ENCODE measurements at regions not wholly inside any gene's neighbourhood (a gene's known extent, or its start where the extent isn't known, plus 50 kb on each side); places are given as distances from the start of the nearest gene placed in this dataset.

GRCh38 chr10:85545874-85546273 is 820.7 kb downstream of the GRID1 start:
- H3K79me1 ChIP-seq (ENCODE audit: insufficient read depth, low read depth, low read length, poor library complexity, severe bottlenecking), result no peaks in the 10 kb centered on the region
- no peak overlapping the region for H3K56ac ChIP-seq (ENCODE audit: insufficient read length, low read depth, low read length)
- no peaks in the 10 kb centered on the region for H3K27me3 ChIP-seq (ENCODE audit: insufficient read depth, low read length)
- no peak overlapping the region for H4K91ac ChIP-seq (ENCODE audit: insufficient read length, low read depth, low read length)
- no peak overlapping the region for H3K14ac ChIP-seq (ENCODE audit: insufficient read depth, low read length)
- no peak for DNase-seq
- H2AFZ ChIP-seq (ENCODE audit: low read length), result no peak overlapping the region
- H2AK5ac ChIP-seq (ENCODE audit: insufficient read length, low read length), result no peak overlapping the region
- H3K4me1 ChIP-seq (ENCODE audit: insufficient read depth, low read length), result peaks cover 5% of the 10 kb centered on the region; the same call in 1 of the 2 replicates
- Mint-ChIP-seq H3K27me3 (ENCODE audit: low read depth) (no peaks in the 10 kb centered on the region), H3K4me1 (peaks cover 28 to 32% of the 10 kb centered on the region in 2 experiments), H3K36me3 (ENCODE audit: insufficient read depth in 1 of 3, low read depth in 3 of 3) (no peaks in the 10 kb centered on the region; a peak in 1 of 7 replicates), H3K4me3 (no peak overlapping the region), H3K9me3 (no peaks in the 10 kb centered on the region), H3K27ac (peak overlapping the region in 1 of 3 experiments; percentile 22; a peak in 1 of 7 replicates)
- no peak overlapping the region for H3K27ac ChIP-seq (ENCODE audit: insufficient read length, low read depth, low read length)
- H2BK120ac ChIP-seq (ENCODE audit: low read depth, low read length, poor library complexity, severe bottlenecking), result no peak overlapping the region
- no peak overlapping the region for H4K8ac ChIP-seq (replicated peaks; ENCODE audit: insufficient read length, low read depth, low read length)
- H2BK15ac ChIP-seq (ENCODE audit: low read depth, low read length), result no peak overlapping the region
- H3K9me3 ChIP-seq (ENCODE audit: control insufficient read depth, low read depth, low read length), result no peaks in the 10 kb centered on the region
- no peak overlapping the region for H3K4me2 ChIP-seq (ENCODE audit: insufficient read depth, insufficient read length, low read length)
- H3T11ph ChIP-seq (ENCODE audit: low read length), result no peak overlapping the region
- no peaks in the 10 kb centered on the region for H4K20me1 ChIP-seq (ENCODE audit: control insufficient read depth, insufficient read depth, insufficient read length)
- no peaks in the 10 kb centered on the region for H3K23me2 ChIP-seq (ENCODE audit: insufficient read length, low read depth, low read length, poor library complexity, severe bottlenecking)
- no peak overlapping the region for H3K4ac ChIP-seq (ENCODE audit: low read depth, low read length)
- H2BK12ac ChIP-seq (ENCODE audit: insufficient read length, low read depth, low read length), result no peak overlapping the region
- no peak overlapping the region for H2BK20ac ChIP-seq (ENCODE audit: low read depth, low read length, poor library complexity, severe bottlenecking)
- no CpG with 5 or more reads among the region's 4 CpGs for WGBS (ENCODE audit: extremely low coverage, insufficient read length, low lambda C conversion rate)
- no peak overlapping the region for H2BK5ac ChIP-seq (ENCODE audit: insufficient read length, low read length)
- TF ChIP-seq, protein P1, sequence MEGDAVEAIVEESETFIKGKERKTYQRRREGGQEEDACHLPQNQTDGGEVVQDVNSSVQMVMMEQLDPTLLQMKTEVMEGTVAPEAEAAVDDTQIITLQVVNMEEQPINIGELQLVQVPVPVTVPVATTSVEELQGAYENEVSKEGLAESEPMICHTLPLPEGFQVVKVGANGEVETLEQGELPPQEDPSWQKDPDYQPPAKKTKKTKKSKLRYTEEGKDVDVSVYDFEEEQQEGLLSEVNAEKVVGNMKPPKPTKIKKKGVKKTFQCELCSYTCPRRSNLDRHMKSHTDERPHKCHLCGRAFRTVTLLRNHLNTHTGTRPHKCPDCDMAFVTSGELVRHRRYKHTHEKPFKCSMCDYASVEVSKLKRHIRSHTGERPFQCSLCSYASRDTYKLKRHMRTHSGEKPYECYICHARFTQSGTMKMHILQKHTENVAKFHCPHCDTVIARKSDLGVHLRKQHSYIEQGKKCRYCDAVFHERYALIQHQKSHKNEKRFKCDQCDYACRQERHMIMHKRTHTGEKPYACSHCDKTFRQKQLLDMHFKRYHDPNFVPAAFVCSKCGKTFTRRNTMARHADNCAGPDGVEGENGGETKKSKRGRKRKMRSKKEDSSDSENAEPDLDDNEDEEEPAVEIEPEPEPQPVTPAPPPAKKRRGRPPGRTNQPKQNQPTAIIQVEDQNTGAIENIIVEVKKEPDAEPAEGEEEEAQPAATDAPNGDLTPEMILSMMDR (conservative IDR thresholded peaks at IDR 0.05), result no peak
- no peak overlapping the region for H3K18ac ChIP-seq (ENCODE audit: insufficient read length, low read depth, low read length)
- no peak overlapping the region for H3K23ac ChIP-seq (ENCODE audit: insufficient read length, low read depth, low read length)
- no peak overlapping the region for H4K5ac ChIP-seq (ENCODE audit: insufficient read length, low read depth, low read length)
- H3K9ac ChIP-seq (ENCODE audit: extremely low read depth, insufficient read length, low read length), result no peak overlapping the region
- no peaks in the 10 kb centered on the region for H3K79me2 ChIP-seq (ENCODE audit: insufficient read depth, low read length)

All from H9 (cell line).